ENCODE measurements at regions not wholly inside any gene's neighbourhood (a gene's known extent, or its start where the extent isn't known, plus 50 kb on each side); places are given as distances from the start of the nearest gene placed in this dataset.
"Not testable (repeated sequence)": the region's sequence is repeated elsewhere in the genome, so short reads cannot be mapped to it uniquely, and the experiment has no call there.

DNA sequence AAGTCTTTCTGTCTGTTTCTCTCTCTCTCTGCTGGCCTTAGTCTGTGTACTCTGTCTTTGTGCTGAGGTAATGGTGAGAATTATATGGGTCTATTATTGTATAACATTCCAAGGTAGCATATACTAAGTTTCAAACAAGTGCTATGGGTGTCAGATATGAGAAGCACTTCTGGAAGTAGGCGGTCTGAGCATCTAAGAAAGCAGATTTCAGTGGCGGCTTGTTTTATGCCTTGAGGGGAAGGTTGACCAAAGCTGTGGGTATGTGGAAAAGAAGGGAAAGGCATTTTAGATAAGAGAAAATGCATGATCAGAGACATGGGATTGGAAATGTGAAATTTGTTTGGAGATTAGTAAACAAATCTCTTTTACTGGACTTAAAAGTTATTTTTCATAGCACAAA is 348.5 kb downstream of the RFC3 start:
- 96 to 99% methylated on average over 2 of the region's 2 CpGs for WGBS, 2 experiments
- Histone ChIP-seq H3K4me1 (ENCODE audit: control insufficient read depth, insufficient read depth, low read length) (peaks cover 5% of the 10 kb centered on the region), H3K36me3 (ENCODE audit: control insufficient read depth, insufficient read depth, low read length) (no peaks in the 10 kb centered on the region), H3K27me3 (ENCODE audit: control insufficient read depth, insufficient read depth, low read length, poor library complexity, severe bottlenecking) (no peaks in the 10 kb centered on the region), H3K9me3 (ENCODE audit: control insufficient read depth, low read length) (no peaks in the 10 kb centered on the region), H3K27ac (ENCODE audit: insufficient read depth, low read depth, low read length, poor library complexity, severe bottlenecking) (no peak overlapping the region), H3K4me3 (ENCODE audit: insufficient read depth, low read depth, low read length) (no peak overlapping the region)

DNA sequence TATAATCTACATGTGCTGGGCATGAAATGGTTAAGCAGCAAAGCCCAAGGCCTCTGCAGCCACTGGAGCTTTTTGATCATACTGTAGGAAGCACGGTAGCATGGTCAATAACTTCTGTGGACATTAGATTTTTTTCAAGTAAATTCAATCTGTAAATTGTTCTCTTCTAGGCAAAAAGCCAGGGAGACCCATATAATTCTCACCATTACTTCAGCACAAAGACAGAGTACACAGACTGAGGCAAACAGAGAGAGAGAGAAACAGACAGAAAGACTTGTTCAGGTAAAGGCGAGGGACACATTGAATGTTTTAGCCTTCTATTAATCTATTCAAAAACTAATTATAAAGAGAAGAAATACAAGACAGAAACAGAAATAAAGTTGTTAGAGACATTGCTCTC is 349.4 kb downstream of the RFC3 start:
- Histone ChIP-seq H3K36me3 (ENCODE audit: control insufficient read depth, insufficient read depth, low read length) (no peaks in the 10 kb centered on the region), H3K27ac (ENCODE audit: insufficient read depth, low read depth, low read length, poor library complexity, severe bottlenecking) (no peak overlapping the region), H3K27me3 (ENCODE audit: control insufficient read depth, insufficient read depth, low read length, poor library complexity, severe bottlenecking) (no peaks in the 10 kb centered on the region), H3K9me3 (ENCODE audit: control insufficient read depth, low read length) (no peaks in the 10 kb centered on the region), H3K4me1 (ENCODE audit: control insufficient read depth, insufficient read depth, low read length) (peaks cover 4% of the 10 kb centered on the region), H3K4me3 (ENCODE audit: insufficient read depth, low read depth, low read length) (no peak overlapping the region)
- 25 to 43% methylated on average over 1 of the region's 2 CpGs for WGBS, 2 experiments

DNA sequence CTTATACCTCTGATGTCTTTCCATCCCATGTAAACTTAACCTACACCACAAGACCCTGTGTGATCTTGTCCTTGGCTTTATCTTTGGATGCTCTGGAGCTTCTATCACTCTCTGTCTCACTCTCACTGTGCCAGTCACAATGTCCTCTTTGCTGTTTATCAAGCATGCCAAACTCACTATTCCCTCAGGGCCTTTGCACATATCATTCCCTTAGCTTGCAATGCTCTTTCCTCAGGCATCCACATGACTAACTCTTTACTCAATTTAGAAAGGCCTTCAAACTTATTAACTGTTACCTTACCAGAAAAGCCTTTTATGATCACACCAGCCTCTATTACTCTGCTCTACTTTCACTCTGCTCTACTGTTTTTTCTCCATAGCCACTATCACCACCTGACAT is 354.1 kb downstream of the RFC3 start:
- H3K27ac ChIP-seq (ENCODE audit: insufficient read depth, low read depth, low read length, poor library complexity, severe bottlenecking), result no peak overlapping the region
- no peaks in the 10 kb centered on the region for H3K4me1 ChIP-seq (ENCODE audit: control insufficient read depth, insufficient read depth, low read length)
- no peaks in the 10 kb centered on the region for H3K9me3 ChIP-seq (ENCODE audit: control insufficient read depth, low read length)
- no peaks in the 10 kb centered on the region for H3K27me3 ChIP-seq (ENCODE audit: control insufficient read depth, insufficient read depth, low read length, poor library complexity, severe bottlenecking)
- no peak overlapping the region for H3K4me3 ChIP-seq (ENCODE audit: insufficient read depth, low read depth, low read length)
- H3K36me3 ChIP-seq (ENCODE audit: control insufficient read depth, insufficient read depth, low read length), result no peaks in the 10 kb centered on the region

DNA sequence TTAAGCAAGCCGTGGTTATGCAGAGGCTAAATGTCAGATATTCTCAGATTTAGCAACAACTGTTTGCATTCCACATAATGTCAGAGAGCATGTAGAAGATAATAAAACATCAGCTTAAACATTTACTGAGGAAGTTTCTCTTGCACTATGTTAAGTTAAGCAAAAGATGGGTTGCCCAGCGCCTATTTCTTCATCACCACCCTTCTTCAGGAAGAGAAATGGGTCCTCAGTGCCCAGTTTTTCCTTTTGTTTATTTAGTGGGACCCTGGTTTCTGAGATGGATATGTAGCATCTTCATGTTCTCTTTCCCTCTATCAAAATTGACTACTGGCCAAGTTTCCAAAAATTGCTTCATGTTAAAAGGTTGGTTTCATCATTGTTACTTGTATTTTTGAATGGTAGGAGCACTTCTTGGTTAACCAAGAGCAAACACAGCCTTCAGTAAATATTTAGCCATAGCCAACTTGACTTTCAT is 356.8 kb downstream of the RFC3 start:
- WGBS, 2 experiments, result 98 to 100% methylated on average over 2 of the region's 2 CpGs
- Histone ChIP-seq H3K4me1 (ENCODE audit: control insufficient read depth, insufficient read depth, low read length) (peaks cover 5% of the 10 kb centered on the region), H3K9me3 (ENCODE audit: control insufficient read depth, low read length) (no peaks in the 10 kb centered on the region), H3K27ac (ENCODE audit: insufficient read depth, low read depth, low read length, poor library complexity, severe bottlenecking) (no peak overlapping the region), H3K36me3 (ENCODE audit: control insufficient read depth, insufficient read depth, low read length) (no peaks in the 10 kb centered on the region), H3K4me3 (ENCODE audit: insufficient read depth, low read depth, low read length) (no peak overlapping the region), H3K27me3 (ENCODE audit: control insufficient read depth, insufficient read depth, low read length, poor library complexity, severe bottlenecking) (no peaks in the 10 kb centered on the region)

DNA sequence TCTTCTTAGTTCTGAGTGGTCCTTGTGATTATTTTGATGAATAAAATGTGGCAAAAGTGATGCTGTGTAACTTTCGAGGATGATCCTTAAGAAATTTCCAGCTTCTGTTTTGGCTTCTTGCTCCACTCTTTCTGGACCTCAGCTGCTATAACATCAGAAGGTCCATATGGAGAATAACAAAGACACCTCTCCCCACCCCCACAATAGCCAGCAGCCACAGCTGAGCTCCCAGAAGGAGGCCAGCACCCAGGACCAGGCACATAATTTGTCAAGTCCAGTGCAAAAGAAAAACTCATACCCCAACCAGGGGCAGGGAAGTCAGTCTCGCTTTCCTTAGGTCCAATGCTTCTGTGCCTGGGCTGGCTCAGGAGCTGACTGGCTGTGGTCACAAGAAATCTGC is 357.6 kb downstream of the RFC3 start:
- WGBS, 2 experiments, result 84 to 97% methylated on average over 2 of the region's 2 CpGs
- H3K9me3 ChIP-seq (ENCODE audit: control insufficient read depth, low read length), result no peaks in the 10 kb centered on the region
- no peak overlapping the region for H3K4me3 ChIP-seq (ENCODE audit: insufficient read depth, low read depth, low read length)
- H3K36me3 ChIP-seq (ENCODE audit: control insufficient read depth, insufficient read depth, low read length), result no peaks in the 10 kb centered on the region
- peaks cover 5% of the 10 kb centered on the region for H3K4me1 ChIP-seq (ENCODE audit: control insufficient read depth, insufficient read depth, low read length)
- no peak overlapping the region for H3K27ac ChIP-seq (ENCODE audit: insufficient read depth, low read depth, low read length, poor library complexity, severe bottlenecking)
- H3K27me3 ChIP-seq (ENCODE audit: control insufficient read depth, insufficient read depth, low read length, poor library complexity, severe bottlenecking), result no peaks in the 10 kb centered on the region

DNA sequence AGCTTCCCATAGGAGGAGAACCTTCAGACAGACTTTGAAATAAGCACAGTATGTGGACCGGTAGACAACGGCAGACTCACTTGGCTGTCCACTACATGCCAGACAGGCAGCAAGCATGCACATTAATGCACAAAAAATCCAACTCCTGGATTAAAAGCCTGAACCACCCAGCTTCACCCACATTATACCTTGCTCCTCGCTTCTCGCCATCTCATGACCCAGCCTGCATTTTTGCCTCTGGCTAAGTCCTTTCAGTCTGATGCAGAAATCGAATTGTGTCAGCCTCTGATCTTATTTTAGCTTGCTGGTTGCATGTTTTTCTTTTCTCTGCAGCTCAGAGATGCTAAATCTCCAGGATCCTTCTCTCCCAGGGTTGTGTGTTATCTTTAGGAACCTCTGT is 358.7 kb downstream of the RFC3 start:
- Histone ChIP-seq H3K27me3 (ENCODE audit: control insufficient read depth, insufficient read depth, low read length, poor library complexity, severe bottlenecking) (no peaks in the 10 kb centered on the region), H3K36me3 (ENCODE audit: control insufficient read depth, insufficient read depth, low read length) (no peaks in the 10 kb centered on the region), H3K4me1 (ENCODE audit: control insufficient read depth, insufficient read depth, low read length) (peaks cover 5% of the 10 kb centered on the region), H3K4me3 (ENCODE audit: insufficient read depth, low read depth, low read length) (no peak overlapping the region), H3K9me3 (ENCODE audit: control insufficient read depth, low read length) (no peaks in the 10 kb centered on the region), H3K27ac (ENCODE audit: insufficient read depth, low read depth, low read length, poor library complexity, severe bottlenecking) (no peak overlapping the region)
- WGBS, 2 experiments, result 92 to 95% methylated on average over 5 of the region's 5 CpGs

DNA sequence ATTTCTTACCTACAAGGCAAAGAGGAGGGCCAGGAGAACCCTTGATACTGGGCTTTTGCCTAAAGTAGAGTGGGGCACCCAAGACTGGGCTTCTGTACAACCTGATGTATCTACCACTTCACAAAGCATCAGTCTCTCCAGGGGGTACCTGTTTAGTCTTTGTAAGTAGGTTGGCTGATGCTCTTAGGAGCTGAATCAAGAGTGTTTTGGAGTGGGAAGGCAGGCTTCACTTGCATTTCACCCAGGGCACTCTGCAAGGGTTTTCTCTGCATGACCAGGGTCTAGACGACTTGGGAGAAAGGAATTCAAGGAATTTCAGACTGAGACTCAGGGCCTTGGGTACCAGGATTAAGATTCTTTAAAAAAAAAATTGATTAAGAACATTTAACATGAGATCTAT is 361.5 kb downstream of the RFC3 start:
- no peaks in the 10 kb centered on the region for H3K36me3 ChIP-seq (ENCODE audit: control insufficient read depth, insufficient read depth, low read length)
- H3K27ac ChIP-seq (ENCODE audit: insufficient read depth, low read depth, low read length, poor library complexity, severe bottlenecking), result no peak overlapping the region
- WGBS, 2 experiments, result 6 to 14% methylated on average over 1 of the region's 1 CpG
- no peaks in the 10 kb centered on the region for H3K9me3 ChIP-seq (ENCODE audit: control insufficient read depth, low read length)
- peaks cover 11% of the 10 kb centered on the region for H3K4me1 ChIP-seq (ENCODE audit: control insufficient read depth, insufficient read depth, low read length)
- H3K27me3 ChIP-seq (ENCODE audit: control insufficient read depth, insufficient read depth, low read length, poor library complexity, severe bottlenecking), result no peaks in the 10 kb centered on the region
- H3K4me3 ChIP-seq (ENCODE audit: insufficient read depth, low read depth, low read length), result no peak overlapping the region

DNA sequence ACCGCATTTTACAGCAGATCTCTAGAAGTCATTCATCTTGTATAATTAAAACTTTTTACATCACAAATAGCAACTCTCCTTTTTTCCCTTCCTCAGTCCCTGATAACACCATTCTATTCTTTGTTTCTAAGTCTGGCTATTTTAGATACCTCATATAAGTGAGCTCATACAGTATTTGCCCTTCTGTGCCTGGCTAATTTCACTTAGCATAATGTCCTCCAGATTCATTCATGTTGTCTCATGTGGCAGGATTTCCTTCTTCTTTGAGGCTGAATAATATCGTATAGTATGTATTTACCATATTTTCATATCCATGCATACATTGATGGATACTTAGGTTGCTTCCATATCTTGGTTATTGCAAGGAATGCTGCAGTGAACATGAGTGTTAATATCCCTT is 362.0 kb downstream of the RFC3 start:
- H3K4me1 ChIP-seq (ENCODE audit: control insufficient read depth, insufficient read depth, low read length), result peaks cover 11% of the 10 kb centered on the region
- no peaks in the 10 kb centered on the region for H3K27me3 ChIP-seq (ENCODE audit: control insufficient read depth, insufficient read depth, low read length, poor library complexity, severe bottlenecking)
- H3K36me3 ChIP-seq (ENCODE audit: control insufficient read depth, insufficient read depth, low read length), result no peaks in the 10 kb centered on the region
- H3K4me3 ChIP-seq (ENCODE audit: insufficient read depth, low read depth, low read length), result no peak overlapping the region
- WGBS, 2 experiments, result 91 to 100% methylated on average over 1 to 2 of the region's 2 CpGs
- no peak overlapping the region for H3K27ac ChIP-seq (ENCODE audit: insufficient read depth, low read depth, low read length, poor library complexity, severe bottlenecking)
- no peaks in the 10 kb centered on the region for H3K9me3 ChIP-seq (ENCODE audit: control insufficient read depth, low read length)

DNA sequence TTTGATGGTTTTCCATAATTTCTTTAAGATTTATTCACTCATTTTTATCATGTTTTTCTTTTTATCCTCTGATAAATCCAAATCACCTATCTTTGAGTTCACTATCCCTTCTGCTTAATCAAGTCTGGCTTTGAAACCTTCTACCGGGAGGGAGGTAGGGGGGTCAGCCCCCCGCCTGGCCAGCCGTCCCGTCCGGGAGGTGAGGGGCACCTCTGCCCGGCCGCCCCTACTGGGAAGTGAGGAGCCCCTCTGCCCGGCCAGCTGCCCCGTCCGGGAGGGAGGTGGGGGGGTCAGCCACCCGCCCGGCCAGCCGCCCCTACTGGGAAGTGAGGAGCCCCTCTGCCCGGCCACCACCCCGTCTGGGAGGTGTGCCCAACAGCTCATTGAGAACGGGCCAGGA is 363.3 kb downstream of the RFC3 start:
- 91 to 92% methylated on average over 11 to 13 of the region's 16 CpGs for WGBS, 2 experiments
- H3K27ac ChIP-seq (ENCODE audit: insufficient read depth, low read depth, low read length, poor library complexity, severe bottlenecking); H3K4me3 ChIP-seq (ENCODE audit: insufficient read depth, low read depth, low read length); H3K27me3 ChIP-seq (ENCODE audit: control insufficient read depth, insufficient read depth, low read length, poor library complexity, severe bottlenecking); H3K9me3 ChIP-seq (ENCODE audit: control insufficient read depth, low read length); H3K36me3 ChIP-seq (ENCODE audit: control insufficient read depth, insufficient read depth, low read length): not testable (repeated sequence)
- peaks cover 11% of the 10 kb centered on the region for H3K4me1 ChIP-seq (ENCODE audit: control insufficient read depth, insufficient read depth, low read length)

DNA sequence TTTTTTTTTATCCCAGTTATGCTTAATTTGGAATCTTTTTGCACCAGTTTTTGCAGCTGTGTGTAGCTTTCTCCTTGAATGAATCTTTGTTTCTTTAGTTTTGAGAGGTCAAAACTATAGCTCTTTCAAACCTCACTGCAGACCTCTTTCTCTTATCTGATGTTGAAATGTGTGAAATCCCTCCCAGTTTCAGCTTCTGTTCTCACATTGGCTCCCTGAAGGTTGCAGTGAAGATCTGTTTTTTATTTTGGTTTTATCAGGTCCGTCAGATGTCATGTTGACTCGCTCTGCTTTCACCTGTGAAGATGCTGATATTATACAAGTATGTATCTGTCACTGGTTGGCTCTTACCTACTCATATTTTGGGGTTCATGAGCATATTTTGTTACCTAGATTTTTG is 372.0 kb downstream of the RFC3 start:
- H3K27me3 ChIP-seq (ENCODE audit: control insufficient read depth, insufficient read depth, low read length, poor library complexity, severe bottlenecking), result no peaks in the 10 kb centered on the region
- peaks cover 2% of the 10 kb centered on the region for H3K9me3 ChIP-seq (ENCODE audit: control insufficient read depth, low read length)
- H3K4me1 ChIP-seq (ENCODE audit: control insufficient read depth, insufficient read depth, low read length), result no peaks in the 10 kb centered on the region
- H3K36me3 ChIP-seq (ENCODE audit: control insufficient read depth, insufficient read depth, low read length), result no peaks in the 10 kb centered on the region
- no peak overlapping the region for H3K4me3 ChIP-seq (ENCODE audit: insufficient read depth, low read depth, low read length)
- H3K27ac ChIP-seq (ENCODE audit: insufficient read depth, low read depth, low read length, poor library complexity, severe bottlenecking), result no peak overlapping the region
- 96 to 100% methylated on average over 2 of the region's 2 CpGs for WGBS, 2 experiments

Measured in ectodermal cell (in vitro differentiated cells).